A549 (cell line): ENCODE measurements at regions not wholly inside any gene's neighbourhood (a gene's known extent, or its start where the extent isn't known, plus 50 kb on each side); places are given as distances from the start of the nearest gene placed in this dataset.

Source experiments
- ATAC-seq, 2 experiments: fragments of 200-7000 bp in 1 of 2; fragments of >200 bp in 1 of 2; cut with Nextera tagmentation in 1 of 2; cut with Tn5 transposase in 1 of 2; 3 replicates each; pipeline versions ENCODE4 v1.8.0 to v1.9.1; 2018 to 2020; ENCODE audit warnings: mild to moderate bottlenecking in 1 of 2, moderate library complexity in 1 of 2
- CTCF ChIA-PET: fragments of 300-600 bp; sonication (Branson Sonifier 250); formaldehyde crosslinking; extraction: SDS; loops from one replicate; lab custom pipeline; 2021; ENCODE audit warnings: antibody characterized with exemption, inconsistent platforms; lab: Yijun Ruan, JAX
- POLR2A ChIA-PET: fragments of 350-600 bp; formaldehyde crosslinking; extraction: SDS; loops from one replicate; lab custom pipeline; 2021; ENCODE audit warnings: antibody characterized with exemption, inconsistent platforms; lab: Yijun Ruan, JAX
- DNase-seq, 2 experiments: peaks; one replicate each; pipeline versions ENCODE4 v3.0.0 to v3.0.0-alpha.2; 2011 to 2016; ENCODE audit warnings: low read depth in 1 of 2, low spot score in 1 of 2
- FAIRE-seq: peaks from 2 replicates; lab custom pipeline; 2011; peaks lifted over from hg19 to GRCh38; lab: Jason Lieb, UNC
- H3K27ac ChIP-seq, 2 experiments: fragments of >200 bp; sonication (Bioruptor Twin); formaldehyde crosslinking; 3 replicates each; pipeline ENCODE4 v1.5.1; 2016 to 2017
- H3K4me1 ChIP-seq: fragments of >200 bp; sonication (Bioruptor Twin); formaldehyde crosslinking; 3 replicates; pipeline ENCODE4 v1.6.1; 2016
- H3K4me2 ChIP-seq: fragments of >200 bp; sonication (Bioruptor Twin); formaldehyde crosslinking; 3 replicates; pipeline ENCODE4 v1.6.1; 2016
- H3K4me3 ChIP-seq: fragments of >200 bp; sonication (Bioruptor Twin); formaldehyde crosslinking; 3 replicates; pipeline ENCODE4 v1.5.1; 2016
- H3K9me3 ChIP-seq: fragments of >200 bp; sonication (Bioruptor Twin); formaldehyde crosslinking; 3 replicates; pipeline ENCODE4 v1.6.1; 2016
- EHMT2 ChIP-seq: fragments of 200-600 bp; sonication (generic); IDR thresholded peaks from 2 replicates; pipeline ENCODE4 v1.6.1; 2016; ENCODE audit warnings: antibody characterized with exemption, low read depth, mild to moderate bottlenecking, moderate library complexity
- EP300 ChIP-seq, 2 experiments: fragments of >200 bp; sonication (Bioruptor Twin); formaldehyde crosslinking; IDR thresholded peaks; 2 replicates in 1 of 2; 3 replicates in 1 of 2; pipeline ENCODE4 v1.6.1; 2016 to 2017
- FOSL2 ChIP-seq, 2 experiments: fragments of 450-650 bp in 1 of 2; fragments of >200 bp in 1 of 2; sonication (Bioruptor Twin) in 1 of 2; formaldehyde crosslinking; IDR thresholded peaks; 2 replicates each; pipeline versions ENCODE4 v1.5.0 to v1.6.1; 2016 to 2020; ENCODE audit warnings: mild to moderate bottlenecking in 1 of 2, moderate library complexity in 1 of 2
- GATA3 ChIP-seq: IDR thresholded peaks from 2 replicates; pipeline ENCODE4 v1.6.1; 2012; ENCODE audit warnings: borderline replicate concordance
- HEYL ChIP-seq: fragments of 250-450 bp; sonication (Bioruptor Pico); IDR thresholded peaks from 2 replicates; pipeline ENCODE4 v1.8.0; 2021; ENCODE audit warnings: mild to moderate bottlenecking, moderate library complexity
- JUNB ChIP-seq: fragments of >200 bp; sonication (Bioruptor Twin); formaldehyde crosslinking; IDR thresholded peaks from 2 replicates; pipeline ENCODE4 v1.6.1; 2016
- KDM1A ChIP-seq: fragments of 200-600 bp; sonication (generic); IDR thresholded peaks from 2 replicates; pipeline ENCODE4 v1.6.1; 2016; ENCODE audit warnings: low read depth, mild to moderate bottlenecking
- MAZ ChIP-seq: fragments of 150-350 bp; IDR thresholded peaks from 2 replicates; pipeline ENCODE4 v1.6.1; 2014; ENCODE audit warnings: antibody characterized with exemption, low read depth, low read length, borderline replicate concordance
- MYC ChIP-seq: IDR thresholded peaks from 2 replicates; pipeline ENCODE4 v1.6.1; 2012; ENCODE audit warnings: mild to moderate bottlenecking, inconsistent platforms, low read length, improper control_type of control experiment, borderline replicate concordance
- NPAS2 ChIP-seq: fragments of 250-450 bp; sonication (Bioruptor Pico); IDR thresholded peaks from 2 replicates; pipeline ENCODE4 v1.8.0; 2022; ENCODE audit warnings: mild to moderate bottlenecking, moderate library complexity, borderline replicate concordance
- PHF8 ChIP-seq: fragments of 200-600 bp; sonication (generic); IDR thresholded peaks from 2 replicates; pipeline ENCODE4 v1.6.1; 2016; ENCODE audit warnings: low read depth, mild to moderate bottlenecking, antibody characterized with exemption, moderate library complexity, borderline replicate concordance
- RAD21 ChIP-seq, 2 experiments: fragments of >200 bp in 1 of 2; sonication (Bioruptor Twin) in 1 of 2; formaldehyde crosslinking in 1 of 2; IDR thresholded peaks in 1 of 2; conservative IDR thresholded peaks in 1 of 2; 2 replicates in 1 of 2; 3 replicates in 1 of 2; pipeline ENCODE4 v1.6.1; 2012 to 2018; ENCODE audit warnings: inconsistent platforms in 1 of 2
- RCOR1 ChIP-seq: fragments of 150-350 bp; IDR thresholded peaks from 2 replicates; pipeline ENCODE4 v1.6.1; 2014; ENCODE audit warnings: antibody characterized with exemption, low read length, low read depth
- RFX5 ChIP-seq: fragments of 450-650 bp; IDR thresholded peaks from 2 replicates; pipeline ENCODE4 v1.7.1; 2014; ENCODE audit warnings: antibody characterized with exemption, mild to moderate bottlenecking, moderate library complexity
- SMC3 ChIP-seq: fragments of >200 bp; sonication (Bioruptor Twin); formaldehyde crosslinking; IDR thresholded peaks from 3 replicates; pipeline ENCODE4 v1.6.1; 2018; ENCODE audit warnings: inconsistent platforms
- TFCP2L1 ChIP-seq: fragments of 250-450 bp; sonication (Bioruptor Pico); IDR thresholded peaks from 2 replicates; pipeline ENCODE4 v1.5.0; 2021; ENCODE audit warnings: mild to moderate bottlenecking
- TP53 ChIP-seq: fragments of 250-450 bp; sonication (Bioruptor Pico); IDR thresholded peaks from 2 replicates; pipeline ENCODE4 v1.5.0; 2021; ENCODE audit warnings: mild to moderate bottlenecking, moderate library complexity
- ZNF302 ChIP-seq: fragments of 250-450 bp; sonication (Bioruptor Pico); IDR thresholded peaks from 2 replicates; pipeline ENCODE4 v1.9.0; 2021; ENCODE audit warnings: inconsistent platforms, mild to moderate bottlenecking, moderate library complexity
- WGBS: methylation state at CpG from one replicate; pipeline ENCODE4 v1.1.6; 2017; ENCODE audit errors: missing lambda C conversion rate; 5-methylcytosine and 5-hydroxymethylcytosine counted together
- TF ChIP-seq, protein P1 (sequence below): IDR thresholded peaks from 2 replicates; pipeline ENCODE4 v1.6.1; 2012
- TF ChIP-seq, protein P2 (sequence below): fragments of >200 bp; sonication (Bioruptor Twin); formaldehyde crosslinking; IDR thresholded peaks from 3 replicates; pipeline ENCODE4 v1.5.1; 2016

DNA sequence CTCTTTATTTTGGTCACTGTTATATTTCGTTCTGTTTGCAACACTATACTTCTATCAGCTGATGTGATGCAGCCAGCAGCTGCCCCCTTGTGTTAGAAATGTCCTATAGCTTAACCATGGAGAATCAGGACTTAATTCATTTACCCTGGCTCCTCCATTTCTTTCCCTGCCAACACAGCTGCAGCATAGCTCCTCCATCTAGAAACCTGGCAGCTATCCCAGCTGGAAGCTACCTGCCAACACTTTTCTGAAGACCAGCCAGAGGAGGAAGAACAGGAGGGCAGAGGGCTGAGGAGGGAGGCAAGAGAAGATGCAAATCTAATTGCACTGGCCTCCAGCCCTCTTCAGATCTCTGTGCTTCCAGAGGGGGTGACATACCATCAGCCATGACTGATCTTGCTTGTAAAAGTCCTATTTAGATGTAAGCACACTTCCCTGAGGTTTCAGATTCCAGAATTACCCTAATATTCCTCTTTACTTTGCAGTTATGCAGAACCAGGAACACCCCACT, 156.8 kb upstream of the TMEM260 start:
- Histone ChIP-seq H3K4me2 (no peak overlapping the region; the same call in 2 of the 3 replicates), H3K4me1 (no peaks in the 10 kb centered on the region), H3K4me3 (no peak overlapping the region), H3K9me3 (no peaks in the 10 kb centered on the region), H3K27ac (no peak overlapping the region)
- ATAC-seq (peak; percentile 86 to 91), DNase-seq (peak; percentile 50 to 55), FAIRE-seq (no peak)
- TF ChIP-seq RAD21 (conservative IDR thresholded peaks at IDR 0.05 in 1 of 2, IDR thresholded peaks at IDR 0.05 in 1 of 2) (peak; percentile 74), SMC3 (peak; percentile 73)
- TF ChIP-seq, protein P1, sequence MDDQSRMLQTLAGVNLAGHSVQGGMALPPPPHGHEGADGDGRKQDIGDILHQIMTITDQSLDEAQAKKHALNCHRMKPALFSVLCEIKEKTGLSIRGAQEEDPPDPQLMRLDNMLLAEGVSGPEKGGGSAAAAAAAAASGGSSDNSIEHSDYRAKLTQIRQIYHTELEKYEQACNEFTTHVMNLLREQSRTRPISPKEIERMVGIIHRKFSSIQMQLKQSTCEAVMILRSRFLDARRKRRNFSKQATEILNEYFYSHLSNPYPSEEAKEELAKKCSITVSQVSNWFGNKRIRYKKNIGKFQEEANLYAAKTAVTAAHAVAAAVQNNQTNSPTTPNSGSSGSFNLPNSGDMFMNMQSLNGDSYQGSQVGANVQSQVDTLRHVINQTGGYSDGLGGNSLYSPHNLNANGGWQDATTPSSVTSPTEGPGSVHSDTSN, result no peak
- TF ChIP-seq, protein P2, sequence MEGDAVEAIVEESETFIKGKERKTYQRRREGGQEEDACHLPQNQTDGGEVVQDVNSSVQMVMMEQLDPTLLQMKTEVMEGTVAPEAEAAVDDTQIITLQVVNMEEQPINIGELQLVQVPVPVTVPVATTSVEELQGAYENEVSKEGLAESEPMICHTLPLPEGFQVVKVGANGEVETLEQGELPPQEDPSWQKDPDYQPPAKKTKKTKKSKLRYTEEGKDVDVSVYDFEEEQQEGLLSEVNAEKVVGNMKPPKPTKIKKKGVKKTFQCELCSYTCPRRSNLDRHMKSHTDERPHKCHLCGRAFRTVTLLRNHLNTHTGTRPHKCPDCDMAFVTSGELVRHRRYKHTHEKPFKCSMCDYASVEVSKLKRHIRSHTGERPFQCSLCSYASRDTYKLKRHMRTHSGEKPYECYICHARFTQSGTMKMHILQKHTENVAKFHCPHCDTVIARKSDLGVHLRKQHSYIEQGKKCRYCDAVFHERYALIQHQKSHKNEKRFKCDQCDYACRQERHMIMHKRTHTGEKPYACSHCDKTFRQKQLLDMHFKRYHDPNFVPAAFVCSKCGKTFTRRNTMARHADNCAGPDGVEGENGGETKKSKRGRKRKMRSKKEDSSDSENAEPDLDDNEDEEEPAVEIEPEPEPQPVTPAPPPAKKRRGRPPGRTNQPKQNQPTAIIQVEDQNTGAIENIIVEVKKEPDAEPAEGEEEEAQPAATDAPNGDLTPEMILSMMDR, result peak; percentile 66
- CTCF ChIA-PET, result interaction anchor here (0.7 to 3.0 kb wide), 16 partner anchors 10 to 997 kb away, joined by 3 to 18 read pairs (median 4); no protein-coding TSS in a partner anchor
- POLR2A ChIA-PET, result no interaction called here
- 3% methylated on average over 1 of the region's 1 CpG for WGBS

DNA sequence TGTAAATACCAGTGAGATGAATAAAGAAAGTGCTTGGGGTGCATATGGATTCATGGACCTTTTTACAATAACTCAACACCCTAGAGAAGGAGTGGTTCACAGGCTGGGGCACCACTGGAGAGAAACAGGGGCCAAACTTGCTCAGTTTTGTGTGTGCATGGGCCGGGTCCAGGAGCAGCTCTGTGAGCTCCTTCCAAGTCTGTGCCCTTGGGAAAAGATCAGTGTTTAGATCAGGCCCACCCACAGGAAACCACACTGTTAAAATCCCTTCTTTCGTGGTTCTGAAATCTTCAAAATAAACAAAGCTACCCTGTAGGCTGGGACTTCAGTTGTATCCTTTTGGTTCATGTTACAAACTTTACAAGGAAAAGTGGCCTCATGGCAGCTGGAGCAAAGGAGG, 156.1 kb upstream of the TMEM260 start:
- no peak for FAIRE-seq
- Histone ChIP-seq H3K4me3 (no peak overlapping the region), H3K9me3 (no peaks in the 10 kb centered on the region), H3K4me1 (no peaks in the 10 kb centered on the region), H3K27ac (no peak overlapping the region), H3K4me2 (no peak overlapping the region)
- DNase-seq, result no peak
- TF ChIP-seq MYC (no peak), TP53 (CRISPR knock-in tag) (no peak), ZNF302 (CRISPR knock-in tag) (no peak), EP300 (IDR thresholded peaks at IDR 0.05) (no peak), MAZ (no peak), RFX5 (no peak), JUNB (no peak), FOSL2 (IDR thresholded peaks at IDR 0.05) (no peak), FOSL2 (CRISPR knock-in tag; IDR thresholded peaks at IDR 0.05) (no peak), GATA3 (no peak), PHF8 (no peak), HEYL (CRISPR knock-in tag) (no peak), NPAS2 (no peak), RCOR1 (no peak)
- 37% methylated on average over 2 of the region's 2 CpGs for WGBS
- no peak for ATAC-seq
- ChIA-PET CTCF (interaction anchor here (0.7 to 3.0 kb wide), 8 partner anchors 10 to 985 kb away, joined by 3 to 18 read pairs (median 3); no protein-coding TSS in a partner anchor), POLR2A (no interaction called here)

DNA sequence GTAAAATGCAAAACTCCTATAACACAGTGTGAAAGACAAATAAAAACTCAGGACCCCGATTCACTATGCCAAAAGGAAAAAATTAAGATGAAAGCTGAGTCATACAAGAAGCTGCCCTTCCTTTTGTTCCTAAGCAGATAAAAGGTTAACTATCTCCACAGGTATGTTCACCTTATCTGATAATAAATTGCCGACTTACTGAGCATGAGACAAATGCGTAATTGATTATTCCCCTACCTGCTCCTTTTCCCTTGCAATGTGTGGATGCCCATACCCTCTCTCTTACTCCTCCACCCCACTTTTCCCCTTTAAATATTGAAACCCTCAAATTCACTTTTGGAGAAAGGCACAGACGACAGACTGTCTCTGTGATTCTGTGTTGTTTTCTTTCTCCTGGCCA, 148.6 kb upstream of the TMEM260 start:
- Histone ChIP-seq H3K27ac (no peak overlapping the region), H3K4me3 (no peak overlapping the region), H3K9me3 (no peaks in the 10 kb centered on the region; the same call in 2 of the 3 replicates), H3K4me2 (no peak overlapping the region), H3K4me1 (no peaks in the 10 kb centered on the region)
- FAIRE-seq, result no peak
- POLR2A ChIA-PET, result no interaction called here
- ATAC-seq, result no peak
- WGBS, result 22% methylated on average over 4 of the region's 4 CpGs
- CTCF ChIA-PET, result interaction anchor here (1.4 to 2.8 kb wide), 2 partner anchors 9 to 13 kb away, joined by 3 to 9 read pairs; no protein-coding TSS in a partner anchor
- TF ChIP-seq EHMT2, result no peak
- no peak for TF ChIP-seq JUNB
- no peak for TF ChIP-seq FOSL2 (IDR thresholded peaks at IDR 0.05)
- no peak for TF ChIP-seq FOSL2 (CRISPR knock-in tag; IDR thresholded peaks at IDR 0.05)
- no peak for TF ChIP-seq SMC3
- no peak for TF ChIP-seq TFCP2L1 (CRISPR knock-in tag)
- TF ChIP-seq HEYL (CRISPR knock-in tag), result no peak
- TF ChIP-seq RAD21 (conservative IDR thresholded peaks at IDR 0.05 in 1 of 2, IDR thresholded peaks at IDR 0.05 in 1 of 2), result no peak
- no peak for TF ChIP-seq KDM1A
- DNase-seq, result no peak
